Small intestine (tissue), 7 donors: ENCODE measurements at regions not wholly inside any gene's neighbourhood (a gene's known extent, or its start where the extent isn't known, plus 50 kb on each side); places are given as distances from the start of the nearest gene placed in this dataset.

ENCODE experiments used
- DNase-seq, 2 donors: peaks; one replicate each; pipeline versions ENCODE4 v3.0.0 to v3.0.0-alpha.2; 2013
- FAIRE-seq: peaks from 2 replicates; lab custom pipeline; 2012; peaks lifted over from hg19 to GRCh38; lab: Jason Lieb, UNC
- H3K27ac ChIP-seq, 3 donors: one replicate each; pipeline ENCODE4 v1.5.1; 2013; ENCODE audit warnings: low read length in 2 of 3, mild to moderate bottlenecking in 2 of 3, control low read depth in 1 of 3, inconsistent platforms in 1 of 3, low read depth in 1 of 3, moderate library complexity in 1 of 3
- H3K27me3 ChIP-seq, 3 donors: one replicate each; pipeline ENCODE4 v1.6.1; 2013; ENCODE audit warnings: low read length in 3 of 3, inconsistent platforms in 1 of 3; ENCODE audit not compliant: control insufficient read depth in 3 of 3, insufficient read depth in 3 of 3
- H3K36me3 ChIP-seq, 3 donors: one replicate each; pipeline ENCODE4 v1.6.1; 2013; ENCODE audit warnings: low read length in 3 of 3, inconsistent platforms in 1 of 3, low read depth in 1 of 3, mild to moderate bottlenecking in 1 of 3, moderate library complexity in 1 of 3; ENCODE audit not compliant: control insufficient read depth in 3 of 3, insufficient read depth in 2 of 3
- H3K4me1 ChIP-seq, 3 donors: one replicate each; pipeline ENCODE4 v1.6.1; 2013; ENCODE audit warnings: low read length in 2 of 3, inconsistent platforms in 1 of 3, low read depth in 1 of 3, mild to moderate bottlenecking in 1 of 3, moderate library complexity in 1 of 3; ENCODE audit not compliant: control insufficient read depth in 3 of 3, insufficient read depth in 2 of 3
- H3K4me3 ChIP-seq, 3 donors: one replicate each; pipeline ENCODE4 v1.5.1; 2013; ENCODE audit warnings: low read length in 3 of 3, control low read depth in 1 of 3, inconsistent platforms in 1 of 3, low read depth in 1 of 3, mild to moderate bottlenecking in 1 of 3, moderate library complexity in 1 of 3
- H3K9me3 ChIP-seq, 2 donors: one replicate each; pipeline ENCODE4 v1.6.1; 2013; ENCODE audit warnings: low read depth in 1 of 2, low read length in 1 of 2; ENCODE audit not compliant: control insufficient read depth in 2 of 2, insufficient read depth in 1 of 2
- WGBS, 3 donors: extraction: QIAGEN DNeasy Blood & Tissue Kit; methylation state at CpG; one replicate each; pipeline ENCODE4 v1.1.7; 2013; 5-methylcytosine and 5-hydroxymethylcytosine counted together
- donor health status: healthy with polysubstance abuse.
- donor health status: control.
- donor health status: control.
- donor health status: Bipolar disorder and iron deficiency.
- donor health status: healthy.

- Histone ChIP-seq H3K27me3 (no peaks in the 10 kb centered on the region), H3K4me3 (no peak overlapping the region), H3K36me3 (no peaks in the 10 kb centered on the region), H3K9me3 (no peaks in the 10 kb centered on the region), H3K27ac (no peak overlapping the region), H3K4me1 (no peaks in the 10 kb centered on the region)
- DNase-seq (no peak), FAIRE-seq (no peak)
- 78 to 89% (median 88%) methylated on average over 2 of the region's 2 CpGs for WGBS, 3 donors
Measured at GRCh38 chr12:58584880-58585279, 335.4 kb downstream of the LRIG3 start.

- FAIRE-seq (no peak), DNase-seq (no peak)
- Histone ChIP-seq H3K4me1 (no peaks in the 10 kb centered on the region), H3K9me3 (no peaks in the 10 kb centered on the region), H3K27me3 (no peaks in the 10 kb centered on the region), H3K4me3 (no peak overlapping the region), H3K36me3 (no peaks in the 10 kb centered on the region), H3K27ac (no peak overlapping the region)
- 48 to 65% (median 61%) methylated on average over 3 of the region's 3 CpGs for WGBS, 3 donors
Measured at GRCh38 chr12:58586762-58587161, 333.5 kb downstream of the LRIG3 start.

GRCh38 chr12:58588770-58589169 is 331.5 kb downstream of the LRIG3 start:
- DNase-seq (no peak), FAIRE-seq (no peak)
- WGBS, 3 donors, result 62 to 74% (median 69%) methylated on average over 3 of the region's 3 CpGs
- H3K4me3 ChIP-seq, result no peak overlapping the region
- H3K36me3 ChIP-seq, result no peaks in the 10 kb centered on the region
- no peaks in the 10 kb centered on the region for H3K4me1 ChIP-seq
- no peak overlapping the region for H3K27ac ChIP-seq
- H3K9me3 ChIP-seq, result no peaks in the 10 kb centered on the region
- no peaks in the 10 kb centered on the region for H3K27me3 ChIP-seq

- 62 to 78% (median 73%) methylated on average over 4 of the region's 4 CpGs for WGBS, 3 donors
- no peaks in the 10 kb centered on the region for H3K27me3 ChIP-seq
- FAIRE-seq, result no peak
- H3K4me1 ChIP-seq, result no peaks in the 10 kb centered on the region
- H3K9me3 ChIP-seq, result no peaks in the 10 kb centered on the region
- H3K27ac ChIP-seq, result no peak overlapping the region
- H3K4me3 ChIP-seq, result no peak overlapping the region
- DNase-seq, result no peak
- H3K36me3 ChIP-seq, result no peaks in the 10 kb centered on the region
Measured at GRCh38 chr12:58592475-58593207, 327.7 kb downstream of the LRIG3 start.

- Histone ChIP-seq H3K4me3 (no peak overlapping the region), H3K27me3 (no peaks in the 10 kb centered on the region), H3K4me1 (no peaks in the 10 kb centered on the region), H3K9me3 (no peaks in the 10 kb centered on the region), H3K27ac (no peak overlapping the region), H3K36me3 (no peaks in the 10 kb centered on the region)
- DNase-seq (no peak), FAIRE-seq (no peak)
- 65 to 76% (median 71%) methylated on average over 6 of the region's 6 CpGs for WGBS, 3 donors
Measured at GRCh38 chr12:58593557-58594304, 326.6 kb downstream of the LRIG3 start.

- H3K4me3 ChIP-seq, result no peak overlapping the region
- H3K27ac ChIP-seq, result no peak overlapping the region
- no peaks in the 10 kb centered on the region for H3K27me3 ChIP-seq
- WGBS, 3 donors, result 71 to 77% (median 72%) methylated on average over 5 of the region's 5 CpGs
- DNase-seq, result no peak
- no peaks in the 10 kb centered on the region for H3K36me3 ChIP-seq
- no peak for FAIRE-seq
- H3K4me1 ChIP-seq, result no peaks in the 10 kb centered on the region
- H3K9me3 ChIP-seq, result no peaks in the 10 kb centered on the region
Measured at GRCh38 chr12:58596381-58596780, 323.9 kb downstream of the LRIG3 start.

GRCh38 chr12:58601529-58601928 is 318.8 kb downstream of the LRIG3 start:
- no peaks in the 10 kb centered on the region for H3K9me3 ChIP-seq
- WGBS, 3 donors, result 48 to 57% (median 48%) methylated on average over 1 of the region's 1 CpG
- no peak overlapping the region for H3K27ac ChIP-seq
- no peaks in the 10 kb centered on the region for H3K36me3 ChIP-seq
- H3K27me3 ChIP-seq, result no peaks in the 10 kb centered on the region
- DNase-seq, result no peak
- FAIRE-seq, result no peak
- no peak overlapping the region for H3K4me3 ChIP-seq
- H3K4me1 ChIP-seq, result no peaks in the 10 kb centered on the region

GRCh38 chr12:58602179-58602578 is 318.1 kb downstream of the LRIG3 start:
- DNase-seq, result no peak
- Histone ChIP-seq H3K9me3 (no peaks in the 10 kb centered on the region), H3K4me1 (no peaks in the 10 kb centered on the region), H3K27ac (no peak overlapping the region), H3K36me3 (no peaks in the 10 kb centered on the region), H3K4me3 (no peak overlapping the region), H3K27me3 (no peaks in the 10 kb centered on the region)
- FAIRE-seq, result no peak
- WGBS, 3 donors, result 80 to 85% (median 84%) methylated on average over 6 of the region's 6 CpGs
